ENCODE measurements at regions not wholly inside any gene's neighbourhood (a gene's known extent, or its start where the extent isn't known, plus 50 kb on each side); places are given as distances from the start of the nearest gene placed in this dataset.

DNA sequence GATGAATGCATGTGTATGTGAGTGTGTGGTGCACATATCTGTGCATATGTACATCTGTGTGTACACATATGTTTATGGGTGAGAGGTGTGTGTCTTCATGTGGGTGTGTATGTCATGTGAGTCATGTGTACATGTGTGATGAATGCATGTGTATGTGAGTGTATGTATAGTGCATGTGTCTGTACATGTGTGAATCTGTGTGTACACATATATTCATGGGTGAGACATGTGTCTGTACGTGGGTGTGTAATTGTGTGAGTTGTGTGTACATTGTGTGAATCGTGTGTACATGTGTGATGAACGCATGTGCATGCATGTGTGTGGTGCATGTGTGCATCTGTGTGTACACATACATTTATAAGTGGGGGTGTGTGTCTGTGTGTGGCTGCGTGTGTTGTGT is 146.9 kb upstream of the TMEM132C start (continued):
- TF ChIP-seq, protein P1, sequence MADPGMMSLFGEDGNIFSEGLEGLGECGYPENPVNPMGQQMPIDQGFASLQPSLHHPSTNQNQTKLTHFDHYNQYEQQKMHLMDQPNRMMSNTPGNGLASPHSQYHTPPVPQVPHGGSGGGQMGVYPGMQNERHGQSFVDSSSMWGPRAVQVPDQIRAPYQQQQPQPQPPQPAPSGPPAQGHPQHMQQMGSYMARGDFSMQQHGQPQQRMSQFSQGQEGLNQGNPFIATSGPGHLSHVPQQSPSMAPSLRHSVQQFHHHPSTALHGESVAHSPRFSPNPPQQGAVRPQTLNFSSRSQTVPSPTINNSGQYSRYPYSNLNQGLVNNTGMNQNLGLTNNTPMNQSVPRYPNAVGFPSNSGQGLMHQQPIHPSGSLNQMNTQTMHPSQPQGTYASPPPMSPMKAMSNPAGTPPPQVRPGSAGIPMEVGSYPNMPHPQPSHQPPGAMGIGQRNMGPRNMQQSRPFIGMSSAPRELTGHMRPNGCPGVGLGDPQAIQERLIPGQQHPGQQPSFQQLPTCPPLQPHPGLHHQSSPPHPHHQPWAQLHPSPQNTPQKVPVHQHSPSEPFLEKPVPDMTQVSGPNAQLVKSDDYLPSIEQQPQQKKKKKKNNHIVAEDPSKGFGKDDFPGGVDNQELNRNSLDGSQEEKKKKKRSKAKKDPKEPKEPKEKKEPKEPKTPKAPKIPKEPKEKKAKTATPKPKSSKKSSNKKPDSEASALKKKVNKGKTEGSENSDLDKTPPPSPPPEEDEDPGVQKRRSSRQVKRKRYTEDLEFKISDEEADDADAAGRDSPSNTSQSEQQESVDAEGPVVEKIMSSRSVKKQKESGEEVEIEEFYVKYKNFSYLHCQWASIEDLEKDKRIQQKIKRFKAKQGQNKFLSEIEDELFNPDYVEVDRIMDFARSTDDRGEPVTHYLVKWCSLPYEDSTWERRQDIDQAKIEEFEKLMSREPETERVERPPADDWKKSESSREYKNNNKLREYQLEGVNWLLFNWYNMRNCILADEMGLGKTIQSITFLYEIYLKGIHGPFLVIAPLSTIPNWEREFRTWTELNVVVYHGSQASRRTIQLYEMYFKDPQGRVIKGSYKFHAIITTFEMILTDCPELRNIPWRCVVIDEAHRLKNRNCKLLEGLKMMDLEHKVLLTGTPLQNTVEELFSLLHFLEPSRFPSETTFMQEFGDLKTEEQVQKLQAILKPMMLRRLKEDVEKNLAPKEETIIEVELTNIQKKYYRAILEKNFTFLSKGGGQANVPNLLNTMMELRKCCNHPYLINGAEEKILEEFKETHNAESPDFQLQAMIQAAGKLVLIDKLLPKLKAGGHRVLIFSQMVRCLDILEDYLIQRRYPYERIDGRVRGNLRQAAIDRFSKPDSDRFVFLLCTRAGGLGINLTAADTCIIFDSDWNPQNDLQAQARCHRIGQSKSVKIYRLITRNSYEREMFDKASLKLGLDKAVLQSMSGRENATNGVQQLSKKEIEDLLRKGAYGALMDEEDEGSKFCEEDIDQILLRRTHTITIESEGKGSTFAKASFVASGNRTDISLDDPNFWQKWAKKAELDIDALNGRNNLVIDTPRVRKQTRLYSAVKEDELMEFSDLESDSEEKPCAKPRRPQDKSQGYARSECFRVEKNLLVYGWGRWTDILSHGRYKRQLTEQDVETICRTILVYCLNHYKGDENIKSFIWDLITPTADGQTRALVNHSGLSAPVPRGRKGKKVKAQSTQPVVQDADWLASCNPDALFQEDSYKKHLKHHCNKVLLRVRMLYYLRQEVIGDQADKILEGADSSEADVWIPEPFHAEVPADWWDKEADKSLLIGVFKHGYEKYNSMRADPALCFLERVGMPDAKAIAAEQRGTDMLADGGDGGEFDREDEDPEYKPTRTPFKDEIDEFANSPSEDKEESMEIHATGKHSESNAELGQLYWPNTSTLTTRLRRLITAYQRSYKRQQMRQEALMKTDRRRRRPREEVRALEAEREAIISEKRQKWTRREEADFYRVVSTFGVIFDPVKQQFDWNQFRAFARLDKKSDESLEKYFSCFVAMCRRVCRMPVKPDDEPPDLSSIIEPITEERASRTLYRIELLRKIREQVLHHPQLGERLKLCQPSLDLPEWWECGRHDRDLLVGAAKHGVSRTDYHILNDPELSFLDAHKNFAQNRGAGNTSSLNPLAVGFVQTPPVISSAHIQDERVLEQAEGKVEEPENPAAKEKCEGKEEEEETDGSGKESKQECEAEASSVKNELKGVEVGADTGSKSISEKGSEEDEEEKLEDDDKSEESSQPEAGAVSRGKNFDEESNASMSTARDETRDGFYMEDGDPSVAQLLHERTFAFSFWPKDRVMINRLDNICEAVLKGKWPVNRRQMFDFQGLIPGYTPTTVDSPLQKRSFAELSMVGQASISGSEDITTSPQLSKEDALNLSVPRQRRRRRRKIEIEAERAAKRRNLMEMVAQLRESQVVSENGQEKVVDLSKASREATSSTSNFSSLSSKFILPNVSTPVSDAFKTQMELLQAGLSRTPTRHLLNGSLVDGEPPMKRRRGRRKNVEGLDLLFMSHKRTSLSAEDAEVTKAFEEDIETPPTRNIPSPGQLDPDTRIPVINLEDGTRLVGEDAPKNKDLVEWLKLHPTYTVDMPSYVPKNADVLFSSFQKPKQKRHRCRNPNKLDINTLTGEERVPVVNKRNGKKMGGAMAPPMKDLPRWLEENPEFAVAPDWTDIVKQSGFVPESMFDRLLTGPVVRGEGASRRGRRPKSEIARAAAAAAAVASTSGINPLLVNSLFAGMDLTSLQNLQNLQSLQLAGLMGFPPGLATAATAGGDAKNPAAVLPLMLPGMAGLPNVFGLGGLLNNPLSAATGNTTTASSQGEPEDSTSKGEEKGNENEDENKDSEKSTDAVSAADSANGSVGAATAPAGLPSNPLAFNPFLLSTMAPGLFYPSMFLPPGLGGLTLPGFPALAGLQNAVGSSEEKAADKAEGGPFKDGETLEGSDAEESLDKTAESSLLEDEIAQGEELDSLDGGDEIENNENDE (IDR thresholded peaks at IDR 0.05; ENCODE audit: insufficient replicate concordance, low read length): no peak
- TF ChIP-seq ZNF274 (IDR thresholded peaks at IDR 0.05; ENCODE audit: borderline replicate concordance, extremely low read depth, low read length) (no peak), YY1 (IDR thresholded peaks at IDR 0.05; ENCODE audit: low read depth, low read length) (no peak), POLR2AphosphoS5 (IDR thresholded peaks at IDR 0.05; ENCODE audit: low read depth, low read length) (no peak), SAP30 (IDR thresholded peaks at IDR 0.05; ENCODE audit: insufficient read depth, insufficient replicate concordance, low read length) (no peak), TAF1 (IDR thresholded peaks at IDR 0.05; ENCODE audit: low read depth, low read length) (no peak)
- TF ChIP-seq, protein P2, sequence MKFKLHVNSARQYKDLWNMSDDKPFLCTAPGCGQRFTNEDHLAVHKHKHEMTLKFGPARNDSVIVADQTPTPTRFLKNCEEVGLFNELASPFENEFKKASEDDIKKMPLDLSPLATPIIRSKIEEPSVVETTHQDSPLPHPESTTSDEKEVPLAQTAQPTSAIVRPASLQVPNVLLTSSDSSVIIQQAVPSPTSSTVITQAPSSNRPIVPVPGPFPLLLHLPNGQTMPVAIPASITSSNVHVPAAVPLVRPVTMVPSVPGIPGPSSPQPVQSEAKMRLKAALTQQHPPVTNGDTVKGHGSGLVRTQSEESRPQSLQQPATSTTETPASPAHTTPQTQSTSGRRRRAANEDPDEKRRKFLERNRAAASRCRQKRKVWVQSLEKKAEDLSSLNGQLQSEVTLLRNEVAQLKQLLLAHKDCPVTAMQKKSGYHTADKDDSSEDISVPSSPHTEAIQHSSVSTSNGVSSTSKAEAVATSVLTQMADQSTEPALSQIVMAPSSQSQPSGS (IDR thresholded peaks at IDR 0.05; ENCODE audit: low read length): no peak
